Neural progenitor cell (in vitro differentiated cells): ENCODE measurements at regions not wholly inside any gene's neighbourhood (a gene's known extent, or its start where the extent isn't known, plus 50 kb on each side); places are given as distances from the start of the nearest gene placed in this dataset.

Source experiments
- EZH2 ChIP-seq: fragments of 200-600 bp; sonication (generic); IDR thresholded peaks from 2 replicates; pipeline ENCODE4 v1.6.1; 2017; ENCODE audit warnings: antibody characterized with exemption, mild to moderate bottlenecking, moderate library complexity
- TF ChIP-seq, protein P1 (sequence below): fragments of 200-600 bp; sonication (generic); IDR thresholded peaks from 2 replicates; pipeline ENCODE4 v1.5.1; 2017; ENCODE audit warnings: antibody characterized with exemption, mild to moderate bottlenecking

DNA sequence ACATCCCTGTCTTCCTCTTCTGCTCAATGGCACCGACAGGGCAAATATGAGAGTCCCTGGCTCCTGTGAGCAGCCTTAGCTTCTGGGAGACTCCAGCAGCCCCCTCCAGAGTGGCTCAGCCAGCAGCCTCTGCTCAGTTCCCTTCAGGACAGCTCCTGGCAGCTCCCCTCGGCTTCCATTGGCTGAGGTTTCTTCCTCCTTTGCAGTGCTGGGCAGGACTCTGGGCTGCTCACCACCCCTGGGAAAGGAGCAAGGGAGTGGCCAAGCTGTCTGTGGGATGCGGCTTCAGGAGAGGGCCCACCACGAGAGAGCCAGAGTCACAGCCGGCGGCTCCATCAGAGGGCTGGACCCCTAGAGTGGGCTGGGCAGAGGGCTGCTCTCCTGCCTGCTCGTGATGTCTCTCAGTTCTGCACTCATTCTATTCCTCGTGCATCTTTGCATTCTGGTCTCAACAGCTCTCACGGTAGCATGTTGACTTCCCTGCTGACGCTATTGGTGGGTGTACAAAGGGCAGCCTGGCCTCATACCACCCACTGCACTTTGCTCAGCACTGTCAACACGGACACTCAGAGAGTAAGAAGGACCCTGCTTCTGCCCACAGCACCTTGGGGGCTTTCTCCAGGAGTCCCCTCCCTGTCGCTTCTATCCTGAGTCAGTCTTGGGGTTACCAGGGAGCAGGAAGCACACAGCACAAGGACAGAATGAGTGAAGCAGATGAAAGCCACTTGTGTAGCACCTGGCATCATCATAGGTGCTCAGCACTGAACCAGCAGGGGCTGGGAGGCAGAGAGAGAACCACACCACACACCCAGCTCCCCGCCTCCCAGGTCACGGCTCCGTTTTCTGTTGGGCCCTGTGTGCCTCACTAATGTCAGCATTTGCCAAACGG, 80.9 kb upstream of the ALDH1B1 start:
- TF ChIP-seq, protein P1, sequence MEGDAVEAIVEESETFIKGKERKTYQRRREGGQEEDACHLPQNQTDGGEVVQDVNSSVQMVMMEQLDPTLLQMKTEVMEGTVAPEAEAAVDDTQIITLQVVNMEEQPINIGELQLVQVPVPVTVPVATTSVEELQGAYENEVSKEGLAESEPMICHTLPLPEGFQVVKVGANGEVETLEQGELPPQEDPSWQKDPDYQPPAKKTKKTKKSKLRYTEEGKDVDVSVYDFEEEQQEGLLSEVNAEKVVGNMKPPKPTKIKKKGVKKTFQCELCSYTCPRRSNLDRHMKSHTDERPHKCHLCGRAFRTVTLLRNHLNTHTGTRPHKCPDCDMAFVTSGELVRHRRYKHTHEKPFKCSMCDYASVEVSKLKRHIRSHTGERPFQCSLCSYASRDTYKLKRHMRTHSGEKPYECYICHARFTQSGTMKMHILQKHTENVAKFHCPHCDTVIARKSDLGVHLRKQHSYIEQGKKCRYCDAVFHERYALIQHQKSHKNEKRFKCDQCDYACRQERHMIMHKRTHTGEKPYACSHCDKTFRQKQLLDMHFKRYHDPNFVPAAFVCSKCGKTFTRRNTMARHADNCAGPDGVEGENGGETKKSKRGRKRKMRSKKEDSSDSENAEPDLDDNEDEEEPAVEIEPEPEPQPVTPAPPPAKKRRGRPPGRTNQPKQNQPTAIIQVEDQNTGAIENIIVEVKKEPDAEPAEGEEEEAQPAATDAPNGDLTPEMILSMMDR: no peak
- no peak for TF ChIP-seq EZH2
